C1 segment of cervical spinal cord (tissue), 14 donors: ENCODE measurements at regions not wholly inside any gene's neighbourhood (a gene's known extent, or its start where the extent isn't known, plus 50 kb on each side); places are given as distances from the start of the nearest gene placed in this dataset.
"Not testable (repeated sequence)": the region's sequence is repeated elsewhere in the genome, so short reads cannot be mapped to it uniquely, and the experiment has no call there.

ENCODE experiments used
- DNase-seq, 14 donors: peaks; one replicate each; lab custom pipeline; 2025; lab: John Stamatoyannopoulos, UW

GRCh38 chr2:61774351-61774750 lies 79.5 kb downstream of the FAM161A start:
- DNase-seq: no peak

DNA sequence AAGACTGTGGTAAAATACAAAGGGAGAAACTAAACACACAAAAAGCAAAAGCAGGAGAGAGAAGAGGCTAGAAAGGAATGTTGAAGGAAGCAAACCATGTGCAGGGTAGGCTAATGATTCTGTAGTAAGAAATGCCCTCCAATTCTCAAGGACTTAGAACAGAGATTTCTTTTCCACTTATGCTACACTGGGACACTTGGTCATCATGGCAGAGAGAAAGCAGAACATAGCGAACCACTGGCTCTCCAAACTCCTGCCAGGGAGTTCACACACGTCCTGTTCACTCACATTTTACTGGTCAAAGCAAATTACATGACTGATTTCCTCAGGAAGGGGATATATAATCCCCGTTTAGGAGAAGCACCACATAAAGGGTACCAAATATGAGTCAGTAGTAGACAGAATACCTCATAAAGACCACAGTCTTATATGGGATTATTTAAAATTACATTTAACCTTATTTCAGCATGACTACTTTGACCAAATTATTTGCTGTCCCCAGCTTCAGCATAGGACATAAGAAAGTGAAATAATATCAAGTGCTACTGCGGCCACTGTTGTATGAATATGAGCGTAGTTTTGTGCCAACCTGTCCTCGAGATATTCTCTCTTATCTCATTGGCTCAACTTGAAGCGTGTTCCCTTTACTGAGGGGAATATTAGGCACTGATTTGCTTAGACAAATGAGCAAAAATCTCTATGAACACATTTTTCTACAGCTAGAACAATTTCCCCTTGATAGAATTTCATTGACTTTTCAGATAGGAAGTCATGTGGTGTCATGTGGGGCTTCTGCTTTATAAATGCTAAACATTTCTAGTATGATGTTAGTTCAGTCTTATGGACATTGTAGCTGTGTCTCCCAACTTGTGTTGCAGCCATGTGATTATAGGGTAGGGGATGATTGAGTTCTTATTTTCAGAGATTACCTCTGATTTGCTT lies 81.7 kb downstream of the FAM161A start:
- DNase-seq: no peak

- DNase-seq: no peak
Observed at GRCh38 chr2:61770746-61771145, 83.1 kb downstream of the FAM161A start.

DNA sequence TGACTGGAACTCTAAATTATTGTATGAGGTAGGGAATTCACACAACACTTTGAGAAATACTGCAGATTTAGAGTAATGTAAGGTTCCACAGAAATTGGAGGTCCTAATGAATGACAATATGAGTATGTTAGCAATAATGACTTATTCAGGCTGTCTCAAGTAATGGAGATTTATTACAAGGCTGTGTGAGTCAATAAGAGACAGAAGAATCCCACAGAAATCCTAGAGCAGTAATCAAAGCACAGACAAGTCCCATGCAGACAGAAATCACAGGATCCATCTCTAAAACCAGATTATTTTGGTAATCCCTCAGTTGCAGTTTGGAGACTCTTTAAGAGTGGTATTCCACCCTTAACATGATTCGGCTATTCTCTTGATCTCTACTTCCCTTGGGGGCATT lies 83.6 kb downstream of the FAM161A start:
- DNase-seq: no peak

- DNase-seq: no peak
Observed at GRCh38 chr2:61769093-61769675, 84.7 kb downstream of the FAM161A start.

DNA sequence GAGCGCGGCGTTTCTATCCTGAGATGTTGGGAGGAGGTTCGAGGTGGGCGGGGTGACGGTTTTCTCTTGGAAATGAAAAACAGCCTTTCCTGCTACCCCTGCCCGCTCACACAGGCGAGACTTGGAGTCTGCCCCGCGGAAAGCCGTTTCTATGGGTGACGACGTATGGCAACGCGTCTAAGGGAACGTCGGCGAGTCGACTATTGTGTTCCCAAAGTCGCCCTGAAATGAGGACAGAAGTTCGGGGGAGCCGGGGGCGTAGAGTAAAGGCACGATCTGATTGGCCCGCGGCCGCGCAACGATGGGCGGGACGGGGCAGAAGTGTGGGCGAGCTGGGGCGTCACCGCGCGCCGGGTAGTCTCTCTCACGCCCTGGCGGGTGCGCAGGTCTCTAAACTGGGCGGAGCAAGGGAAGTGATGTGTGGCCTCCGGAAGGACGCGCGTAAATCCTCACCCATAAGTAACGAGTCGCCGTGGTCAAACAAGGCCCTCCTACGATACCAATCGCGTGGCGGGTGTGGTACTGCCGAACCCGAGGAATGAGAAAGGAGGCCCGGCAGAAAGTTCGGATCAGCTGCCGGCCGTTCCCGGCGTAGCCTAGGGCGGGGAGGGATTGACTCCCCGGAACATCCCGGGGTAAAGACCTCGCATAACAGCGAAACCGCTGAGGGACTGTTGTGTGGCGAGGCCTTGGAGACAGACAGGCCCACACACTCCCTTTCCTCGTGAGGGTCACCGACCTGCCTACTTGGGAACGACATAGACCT lies 89.6 kb downstream of the FAM161A start:
- peak; percentile 61 to 98 (median 94) for DNase-seq

- peak in 9 of 14 donors; percentile 66 to 92 (median 85) for DNase-seq
Observed at GRCh38 chr2:61763605-61764034, 90.2 kb downstream of the FAM161A start.

DNA sequence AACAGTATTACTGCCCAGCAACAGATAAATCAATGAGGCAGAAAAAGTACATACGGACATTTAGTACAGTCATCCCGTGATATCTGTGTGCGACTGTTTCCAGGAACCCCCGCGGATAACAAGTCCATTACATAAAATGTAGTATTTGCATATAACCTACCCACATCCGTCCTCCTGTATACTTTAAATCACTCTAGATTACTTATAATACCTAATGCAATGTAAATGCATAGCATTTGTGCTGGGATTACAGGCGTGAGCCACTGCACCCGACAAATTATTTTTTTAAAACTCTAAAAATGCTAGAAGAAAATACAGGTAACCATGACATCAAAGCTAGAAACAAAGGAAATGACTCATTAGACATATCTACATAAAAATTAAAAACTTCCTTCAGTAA lies 91.6 kb downstream of the FAM161A start:
- DNase-seq: no peak

- DNase-seq: no peak
Observed at GRCh38 chr2:61759718-61760117, 94.1 kb downstream of the FAM161A start.

- DNase-seq: no peak
Observed at GRCh38 chr2:61759005-61759404, 94.9 kb downstream of the FAM161A start.

- no peak for DNase-seq
Observed at GRCh38 chr2:61758159-61758558, 95.7 kb downstream of the FAM161A start.

GRCh38 chr2:61753512-61753911 lies 100.3 kb downstream of the FAM161A start:
- DNase-seq: no peak

GRCh38 chr2:61750624-61751023 lies 103.2 kb downstream of the FAM161A start:
- DNase-seq: no peak

DNA sequence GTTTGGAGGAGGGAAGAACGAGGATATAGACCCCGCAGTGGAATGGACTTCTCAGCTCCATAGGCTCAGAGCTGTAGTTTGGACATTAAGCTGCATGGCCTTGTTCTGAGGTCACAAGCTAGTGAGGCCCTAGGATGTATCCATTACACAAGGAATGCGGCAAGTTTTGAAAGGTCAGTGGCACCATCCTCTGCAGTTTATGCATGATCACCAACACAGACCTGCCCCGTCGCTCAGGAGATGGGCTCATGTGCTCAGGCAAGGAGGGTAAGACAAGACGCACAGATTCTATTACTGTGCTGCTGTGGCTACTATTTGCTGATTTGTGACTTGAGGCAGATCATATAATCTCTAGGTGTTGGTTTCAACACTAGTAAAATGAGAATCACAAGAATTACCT lies 110.9 kb downstream of the FAM161A start:
- no peak for DNase-seq

- no peak for DNase-seq
Observed at GRCh38 chr2:61737841-61738240, 116.0 kb downstream of the FAM161A start.

- DNase-seq: no peak
Observed at GRCh38 chr2:61736953-61737352, 116.9 kb downstream of the FAM161A start.

- no peak for DNase-seq
Observed at GRCh38 chr2:61733563-61733962, 120.3 kb downstream of the FAM161A start.

GRCh38 chr2:61732787-61733186 lies 121.1 kb downstream of the FAM161A start:
- no peak for DNase-seq

GRCh38 chr2:61727746-61728145 lies 126.1 kb downstream of the FAM161A start:
- no peak for DNase-seq

- DNase-seq: no peak
Observed at GRCh38 chr2:61726456-61727209, 127.2 kb downstream of the FAM161A start.

- DNase-seq: not testable (repeated sequence)
Observed at GRCh38 chr2:61723364-61723763, 130.5 kb downstream of the FAM161A start.
